ENCODE measurements at regions not wholly inside any gene's neighbourhood (a gene's known extent, or its start where the extent isn't known, plus 50 kb on each side); places are given as distances from the start of the nearest gene placed in this dataset.

- Histone ChIP-seq H3K4me3 (ENCODE audit: low read length in 2 of 2) (no peak overlapping the region), H3K9me3 (ENCODE audit: control insufficient read depth, low read length) (no peaks in the 10 kb centered on the region), H3K36me3 (ENCODE audit: control insufficient read depth in 1 of 2, insufficient read depth in 2 of 2, low read length in 1 of 2) (no peaks in the 10 kb centered on the region), H3K27me3 (ENCODE audit: control insufficient read depth in 1 of 2, insufficient read depth in 2 of 2, low read length in 1 of 2) (no peaks in the 10 kb centered on the region), H3K27ac (ENCODE audit: low read depth in 1 of 2, low read length in 2 of 2) (no peak overlapping the region), H3K4me1 (ENCODE audit: control insufficient read depth in 1 of 2, insufficient read depth in 2 of 2, low read length in 2 of 2) (no peaks in the 10 kb centered on the region)
- intact Hi-C loops (cut with DNase I) = no loop called here
- no peak for DNase-seq
- WGBS, 2 donors = 55 to 56% methylated on average over 12 of the region's 12 CpGs
- ATAC-seq (ENCODE audit: low FRiP score) = no peak
Measured at GRCh38 chr16:86118467-86119307, 219.7 kb downstream of the IRF8 start.

- Histone ChIP-seq H3K27ac (ENCODE audit: low read depth in 1 of 2, low read length in 2 of 2) (no peak overlapping the region), H3K4me3 (ENCODE audit: low read length in 2 of 2) (no peak overlapping the region), H3K36me3 (ENCODE audit: control insufficient read depth in 1 of 2, insufficient read depth in 2 of 2, low read length in 1 of 2) (no peaks in the 10 kb centered on the region), H3K9me3 (ENCODE audit: control insufficient read depth, low read length) (no peaks in the 10 kb centered on the region), H3K27me3 (ENCODE audit: control insufficient read depth in 1 of 2, insufficient read depth in 2 of 2, low read length in 1 of 2) (no peaks in the 10 kb centered on the region), H3K4me1 (ENCODE audit: control insufficient read depth in 1 of 2, insufficient read depth in 2 of 2, low read length in 2 of 2) (no peaks in the 10 kb centered on the region)
- DNase-seq = no peak
- 51 to 54% methylated on average over 8 of the region's 8 CpGs for whole genome bisulfite sequencing, 2 donors
- intact Hi-C loops (cut with DNase I) = no loop called here
- ATAC-seq (ENCODE audit: low FRiP score) = no peak
Measured at GRCh38 chr16:86120201-86121192, 221.5 kb downstream of the IRF8 start.

DNA sequence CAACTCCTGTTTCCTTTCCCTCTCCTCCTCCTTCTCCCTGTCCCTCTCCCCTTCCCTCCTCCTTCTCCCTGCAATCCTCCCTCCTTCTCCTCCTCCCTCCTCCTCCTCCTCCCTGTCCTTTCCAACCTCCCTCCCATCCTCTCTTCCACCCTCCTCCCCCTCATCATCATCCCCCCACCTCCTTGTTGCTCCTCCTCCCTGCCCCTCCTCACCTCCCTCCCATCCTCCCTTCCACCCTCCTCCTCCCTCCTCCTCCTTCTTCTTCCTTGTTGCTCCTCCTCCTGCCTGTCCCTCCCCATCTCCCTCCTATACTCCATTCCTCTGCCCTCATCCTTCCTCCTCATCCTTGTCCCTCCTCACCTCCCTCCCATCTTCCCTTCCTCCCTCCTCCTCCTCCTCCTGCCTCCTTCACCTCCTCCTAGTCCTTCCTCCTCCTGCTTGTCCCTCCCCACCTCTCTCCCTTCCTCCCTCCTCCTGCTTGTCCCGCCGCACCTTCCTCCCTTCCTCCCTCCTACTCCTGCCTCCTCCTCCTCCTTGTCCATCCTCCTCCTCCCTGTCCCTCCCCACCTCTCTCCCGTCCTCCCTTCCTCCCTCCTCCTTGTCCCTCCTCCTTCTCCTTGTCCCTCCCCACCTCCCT lies 222.5 kb downstream of the IRF8 start:
- H3K4me3 ChIP-seq (ENCODE audit: low read length in 2 of 2) = no peak overlapping the region
- H3K27me3 ChIP-seq (ENCODE audit: control insufficient read depth in 1 of 2, insufficient read depth in 2 of 2, low read length in 1 of 2) = no peaks in the 10 kb centered on the region
- H3K36me3 ChIP-seq (ENCODE audit: control insufficient read depth in 1 of 2, insufficient read depth in 2 of 2, low read length in 1 of 2) = no peaks in the 10 kb centered on the region
- H3K27ac ChIP-seq (ENCODE audit: low read depth in 1 of 2, low read length in 2 of 2) = no peak overlapping the region
- ATAC-seq (ENCODE audit: low FRiP score) (no peak), DNase-seq (no peak)
- H3K4me1 ChIP-seq (ENCODE audit: control insufficient read depth in 1 of 2, insufficient read depth in 2 of 2, low read length in 2 of 2) = no peaks in the 10 kb centered on the region
- 29 to 42% methylated on average over 3 of the region's 3 CpGs for WGBS, 2 donors
- intact Hi-C loops (cut with DNase I) = no loop called here
- H3K9me3 ChIP-seq (ENCODE audit: control insufficient read depth, low read length) = no peaks in the 10 kb centered on the region

GRCh38 chr16:86122681-86123342 lies 223.8 kb downstream of the IRF8 start:
- Histone ChIP-seq H3K4me1 (ENCODE audit: control insufficient read depth in 1 of 2, insufficient read depth in 2 of 2, low read length in 2 of 2) (no peaks in the 10 kb centered on the region), H3K27ac (ENCODE audit: low read depth in 1 of 2, low read length in 2 of 2) (no peak overlapping the region), H3K4me3 (ENCODE audit: low read length in 2 of 2) (no peak overlapping the region), H3K9me3 (ENCODE audit: control insufficient read depth, low read length) (no peaks in the 10 kb centered on the region), H3K36me3 (ENCODE audit: control insufficient read depth in 1 of 2, insufficient read depth in 2 of 2, low read length in 1 of 2) (no peaks in the 10 kb centered on the region), H3K27me3 (ENCODE audit: control insufficient read depth in 1 of 2, insufficient read depth in 2 of 2, low read length in 1 of 2) (no peaks in the 10 kb centered on the region)
- ATAC-seq (ENCODE audit: low FRiP score) (no peak), DNase-seq (no peak)
- WGBS, 2 donors = 56 to 60% methylated on average over 15 of the region's 15 CpGs
- intact Hi-C loops (cut with DNase I) = no loop called here

- no peaks in the 10 kb centered on the region for H3K27me3 ChIP-seq (ENCODE audit: control insufficient read depth in 1 of 2, insufficient read depth in 2 of 2, low read length in 1 of 2)
- DNase-seq = no peak
- 43% methylated on average over 4 of the region's 4 CpGs for whole genome bisulfite sequencing, 2 donors
- no peaks in the 10 kb centered on the region for H3K4me1 ChIP-seq (ENCODE audit: control insufficient read depth in 1 of 2, insufficient read depth in 2 of 2, low read length in 2 of 2)
- no peak overlapping the region for H3K27ac ChIP-seq (ENCODE audit: low read depth in 1 of 2, low read length in 2 of 2)
- intact Hi-C loops (cut with DNase I) = no loop called here
- no peaks in the 10 kb centered on the region for H3K36me3 ChIP-seq (ENCODE audit: control insufficient read depth in 1 of 2, insufficient read depth in 2 of 2, low read length in 1 of 2)
- no peak overlapping the region for H3K4me3 ChIP-seq (ENCODE audit: low read length in 2 of 2)
- H3K9me3 ChIP-seq (ENCODE audit: control insufficient read depth, low read length) = no peaks in the 10 kb centered on the region
- ATAC-seq (ENCODE audit: low FRiP score) = no peak
Measured at GRCh38 chr16:86124321-86124720, 225.4 kb downstream of the IRF8 start.

DNA sequence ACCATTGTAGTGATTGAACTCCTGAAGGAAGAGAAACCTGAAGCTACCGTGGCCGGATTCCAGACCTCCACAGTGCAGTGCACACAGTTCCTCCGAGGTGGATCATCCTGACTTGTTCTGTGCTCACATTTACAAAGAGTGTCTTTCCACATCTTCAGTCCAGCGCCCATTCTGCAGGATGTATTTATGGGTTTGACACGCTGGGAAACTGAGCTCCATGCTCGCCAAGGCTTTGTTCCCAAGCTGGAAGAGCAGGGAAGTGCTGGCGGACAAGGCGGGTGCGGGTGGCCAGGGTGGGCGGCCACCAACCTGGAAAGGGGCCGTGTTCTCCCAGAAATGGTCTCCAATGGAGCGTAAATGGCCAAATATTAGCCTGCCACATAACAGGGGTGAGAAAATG lies 227.9 kb downstream of the IRF8 start:
- no peak for DNase-seq
- 63 to 76% methylated on average over 12 of the region's 12 CpGs for WGBS, 2 donors

DNA sequence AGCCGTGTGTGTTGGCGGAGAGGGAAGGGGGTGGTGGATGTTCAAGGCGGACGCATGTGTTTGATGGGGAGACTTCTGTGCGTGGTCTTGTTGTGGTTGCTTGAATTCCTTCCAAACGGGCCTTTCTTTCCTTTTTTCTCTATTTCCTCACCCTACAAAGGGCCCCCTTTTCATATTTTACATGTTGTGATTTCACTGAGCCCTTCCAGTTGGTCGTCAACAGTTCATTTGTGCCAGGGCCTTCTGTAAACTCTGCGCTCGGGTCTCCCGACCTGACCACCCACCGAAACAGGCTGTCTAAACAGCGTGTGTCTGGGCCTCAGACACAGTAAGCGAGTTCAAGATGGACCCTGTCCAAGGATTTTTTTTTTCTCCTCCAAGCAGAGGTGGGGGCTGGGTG lies 228.4 kb downstream of the IRF8 start:
- Histone ChIP-seq H3K27ac (ENCODE audit: low read depth in 1 of 2, low read length in 2 of 2) (no peak overlapping the region), H3K27me3 (ENCODE audit: control insufficient read depth in 1 of 2, insufficient read depth in 2 of 2, low read length in 1 of 2) (no peaks in the 10 kb centered on the region), H3K4me3 (ENCODE audit: low read length in 2 of 2) (no peak overlapping the region), H3K4me1 (ENCODE audit: control insufficient read depth in 1 of 2, insufficient read depth in 2 of 2, low read length in 2 of 2) (no peaks in the 10 kb centered on the region), H3K36me3 (ENCODE audit: control insufficient read depth in 1 of 2, insufficient read depth in 2 of 2, low read length in 1 of 2) (no peaks in the 10 kb centered on the region), H3K9me3 (ENCODE audit: control insufficient read depth, low read length) (no peaks in the 10 kb centered on the region)
- intact Hi-C loops (cut with DNase I) = no loop called here
- WGBS, 2 donors = 29 to 40% methylated on average over 13 of the region's 13 CpGs
- DNase-seq = no peak
- ATAC-seq (ENCODE audit: low FRiP score) = no peak

More for the DNA sequence above, 227.9 kb downstream of the IRF8 start:
- Histone ChIP-seq H3K9me3 (ENCODE audit: control insufficient read depth, low read length) (no peaks in the 10 kb centered on the region), H3K36me3 (ENCODE audit: control insufficient read depth in 1 of 2, insufficient read depth in 2 of 2, low read length in 1 of 2) (no peaks in the 10 kb centered on the region), H3K4me3 (ENCODE audit: low read length in 2 of 2) (no peak overlapping the region), H3K27ac (ENCODE audit: low read depth in 1 of 2, low read length in 2 of 2) (no peak overlapping the region), H3K4me1 (ENCODE audit: control insufficient read depth in 1 of 2, insufficient read depth in 2 of 2, low read length in 2 of 2) (no peaks in the 10 kb centered on the region), H3K27me3 (ENCODE audit: control insufficient read depth in 1 of 2, insufficient read depth in 2 of 2, low read length in 1 of 2) (no peaks in the 10 kb centered on the region)
- intact Hi-C loops (cut with DNase I) = no loop called here
- no peak for ATAC-seq (ENCODE audit: low FRiP score)

- DNase-seq (no peak), ATAC-seq (ENCODE audit: low FRiP score) (no peak)
- Histone ChIP-seq H3K27me3 (ENCODE audit: control insufficient read depth in 1 of 2, insufficient read depth in 2 of 2, low read length in 1 of 2) (no peaks in the 10 kb centered on the region), H3K36me3 (ENCODE audit: control insufficient read depth in 1 of 2, insufficient read depth in 2 of 2, low read length in 1 of 2) (no peaks in the 10 kb centered on the region), H3K4me3 (ENCODE audit: low read length in 2 of 2) (no peak overlapping the region), H3K4me1 (ENCODE audit: control insufficient read depth in 1 of 2, insufficient read depth in 2 of 2, low read length in 2 of 2) (no peaks in the 10 kb centered on the region), H3K27ac (ENCODE audit: low read depth in 1 of 2, low read length in 2 of 2) (no peak overlapping the region), H3K9me3 (ENCODE audit: control insufficient read depth, low read length) (no peaks in the 10 kb centered on the region)
- intact Hi-C loops (cut with DNase I) = no loop called here
- 82 to 88% methylated on average over 9 of the region's 9 CpGs for WGBS, 2 donors
Measured at GRCh38 chr16:86128246-86128645, 229.3 kb downstream of the IRF8 start.
